ENCODE measurements at regions not wholly inside any gene's neighbourhood (a gene's known extent, or its start where the extent isn't known, plus 50 kb on each side); places are given as distances from the start of the nearest gene placed in this dataset.

GRCh38 chr9:108185613-108186012 is 670.2 kb downstream of the ACTL7B start:
- no peaks in the 10 kb centered on the region for H3K36me3 ChIP-seq (ENCODE audit: insufficient read depth)
- no peak overlapping the region for H3K9ac ChIP-seq
- no peaks in the 10 kb centered on the region for H3K4me1 ChIP-seq (ENCODE audit: low read depth, poor library complexity, severe bottlenecking)
- H3K27ac ChIP-seq = no peak overlapping the region
- no peak overlapping the region for H3K4me2 ChIP-seq
- H3K27me3 ChIP-seq (ENCODE audit: insufficient read depth, low read depth) = no peaks in the 10 kb centered on the region
- no peak overlapping the region for H3K4me3 ChIP-seq (IDR thresholded peaks at IDR 0.05; ENCODE audit: insufficient read depth, low read depth, low read length)
- no peaks in the 10 kb centered on the region for H4K20me1 ChIP-seq (ENCODE audit: insufficient read depth)
- H3K79me2 ChIP-seq (ENCODE audit: insufficient read depth, low read depth) = no peaks in the 10 kb centered on the region
- no peak for TF ChIP-seq CTCF (conservative IDR thresholded peaks at IDR 0.05; ENCODE audit: low read depth, low read length)
- H2AFZ ChIP-seq (ENCODE audit: low read depth) = no peak overlapping the region

GRCh38 chr9:108184941-108185340 is 670.8 kb downstream of the ACTL7B start:
- Histone ChIP-seq H3K4me2 (no peak overlapping the region), H3K27ac (no peak overlapping the region), H3K4me3 (IDR thresholded peaks at IDR 0.05; ENCODE audit: insufficient read depth, low read depth, low read length) (no peak overlapping the region), H3K27me3 (ENCODE audit: insufficient read depth, low read depth) (no peaks in the 10 kb centered on the region), H3K9ac (no peak overlapping the region), H3K36me3 (ENCODE audit: insufficient read depth) (no peaks in the 10 kb centered on the region), H3K79me2 (ENCODE audit: insufficient read depth, low read depth) (no peaks in the 10 kb centered on the region), H3K4me1 (ENCODE audit: low read depth, poor library complexity, severe bottlenecking) (no peaks in the 10 kb centered on the region), H2AFZ (ENCODE audit: low read depth) (no peak overlapping the region), H4K20me1 (ENCODE audit: insufficient read depth) (no peaks in the 10 kb centered on the region)
- no peak for TF ChIP-seq CTCF (conservative IDR thresholded peaks at IDR 0.05; ENCODE audit: low read depth, low read length)

GRCh38 chr9:108184009-108184408 is 671.8 kb downstream of the ACTL7B start:
- no peaks in the 10 kb centered on the region for H3K4me1 ChIP-seq (ENCODE audit: low read depth, poor library complexity, severe bottlenecking)
- H2AFZ ChIP-seq (ENCODE audit: low read depth) = no peak overlapping the region
- no peak overlapping the region for H3K27ac ChIP-seq
- TF ChIP-seq CTCF (conservative IDR thresholded peaks at IDR 0.05; ENCODE audit: low read depth, low read length) = no peak
- no peaks in the 10 kb centered on the region for H4K20me1 ChIP-seq (ENCODE audit: insufficient read depth)
- no peak overlapping the region for H3K9ac ChIP-seq
- no peak overlapping the region for H3K4me3 ChIP-seq (IDR thresholded peaks at IDR 0.05; ENCODE audit: insufficient read depth, low read depth, low read length)
- no peaks in the 10 kb centered on the region for H3K36me3 ChIP-seq (ENCODE audit: insufficient read depth)
- H3K27me3 ChIP-seq (ENCODE audit: insufficient read depth, low read depth) = no peaks in the 10 kb centered on the region
- no peak overlapping the region for H3K4me2 ChIP-seq
- no peaks in the 10 kb centered on the region for H3K79me2 ChIP-seq (ENCODE audit: insufficient read depth, low read depth)

- no peak overlapping the region for H2AFZ ChIP-seq (ENCODE audit: low read depth)
- H3K4me3 ChIP-seq (IDR thresholded peaks at IDR 0.05; ENCODE audit: insufficient read depth, low read depth, low read length) = no peak overlapping the region
- H3K79me2 ChIP-seq (ENCODE audit: insufficient read depth, low read depth) = no peaks in the 10 kb centered on the region
- H3K4me1 ChIP-seq (ENCODE audit: low read depth, poor library complexity, severe bottlenecking) = no peaks in the 10 kb centered on the region
- H3K27ac ChIP-seq = no peak overlapping the region
- H3K27me3 ChIP-seq (ENCODE audit: insufficient read depth, low read depth) = no peaks in the 10 kb centered on the region
- H4K20me1 ChIP-seq (ENCODE audit: insufficient read depth) = no peaks in the 10 kb centered on the region
- H3K36me3 ChIP-seq (ENCODE audit: insufficient read depth) = no peaks in the 10 kb centered on the region
- TF ChIP-seq CTCF (conservative IDR thresholded peaks at IDR 0.05; ENCODE audit: low read depth, low read length) = no peak
- no peak overlapping the region for H3K9ac ChIP-seq
- H3K4me2 ChIP-seq = no peak overlapping the region
Observed at GRCh38 chr9:108182950-108183381, 672.8 kb downstream of the ACTL7B start.

All from KMS-11 (cell line).